ENCODE measurements at regions not wholly inside any gene's neighbourhood (a gene's known extent, or its start where the extent isn't known, plus 50 kb on each side); places are given as distances from the start of the nearest gene placed in this dataset.

- DNase-seq, result no peak
Measured at GRCh38 chr18:37975446-37975845, 409.8 kb upstream of the CELF4 start.

GRCh38 chr18:37967261-37967660, 401.7 kb upstream of the CELF4 start:
- DNase-seq, result no peak

- DNase-seq, result no peak
Measured at GRCh38 chr18:37965572-37965970, 400.0 kb upstream of the CELF4 start.

GRCh38 chr18:37964885-37965571, 399.4 kb upstream of the CELF4 start:
- no peak for DNase-seq

- DNase-seq, result no peak
Measured at GRCh38 chr18:37963837-37964236, 398.2 kb upstream of the CELF4 start.

GRCh38 chr18:37962316-37962966, 396.8 kb upstream of the CELF4 start:
- DNase-seq, result no peak

- no peak for DNase-seq
Measured at GRCh38 chr18:37958499-37958898, 392.9 kb upstream of the CELF4 start.

- no peak for DNase-seq
Measured at GRCh38 chr18:37956902-37957301, 391.3 kb upstream of the CELF4 start.

- DNase-seq, result no peak
Measured at GRCh38 chr18:37956020-37956419, 390.4 kb upstream of the CELF4 start.

GRCh38 chr18:37955201-37955600, 389.6 kb upstream of the CELF4 start:
- no peak for DNase-seq

- no peak for DNase-seq
Measured at GRCh38 chr18:37953876-37954275, 388.3 kb upstream of the CELF4 start.

DNA sequence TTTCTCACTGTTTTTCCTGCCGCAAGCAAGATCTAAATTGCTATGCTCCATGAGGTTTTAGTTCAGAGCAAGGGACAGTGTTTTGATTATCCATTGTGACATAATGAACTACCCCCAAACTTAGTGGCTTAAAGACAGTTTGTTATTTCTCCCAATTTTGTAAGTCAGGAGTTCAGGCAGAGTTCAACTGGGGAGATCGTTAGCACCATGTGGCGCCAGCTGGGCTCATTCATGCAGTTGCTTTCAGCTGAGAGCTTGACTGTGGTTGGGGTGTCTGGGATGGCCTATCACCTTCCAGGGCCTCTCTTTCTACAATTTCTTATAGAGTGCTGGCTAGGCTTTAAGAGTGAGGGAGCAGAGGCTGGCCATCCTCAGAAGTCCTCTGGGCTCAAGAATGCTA, 382.9 kb upstream of the CELF4 start:
- DNase-seq, result no peak

GRCh38 chr18:37946324-37946723, 380.7 kb upstream of the CELF4 start:
- DNase-seq, result no peak

- no peak for DNase-seq
Measured at GRCh38 chr18:37944700-37945270, 379.2 kb upstream of the CELF4 start.

DNA sequence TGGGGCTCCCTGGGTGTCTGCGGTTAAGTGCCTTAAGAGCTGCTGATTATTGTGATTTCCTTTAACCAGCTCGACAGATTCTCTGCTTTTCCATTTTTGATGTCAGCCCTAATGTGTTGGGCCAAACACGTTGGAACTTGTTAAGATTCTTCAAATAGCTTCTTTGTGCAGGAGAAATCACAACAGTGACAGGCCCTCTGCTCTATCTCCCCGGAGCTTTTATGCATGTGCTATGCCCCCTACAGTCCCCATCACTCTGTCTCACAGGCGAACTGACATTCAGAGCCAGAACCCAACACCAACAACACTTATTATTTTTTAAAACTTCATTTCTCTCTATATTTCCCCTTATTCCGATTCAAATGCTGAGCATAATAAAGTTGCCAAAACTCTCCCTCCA, 371.7 kb upstream of the CELF4 start:
- DNase-seq, result no peak

GRCh38 chr18:37935086-37935485, 369.5 kb upstream of the CELF4 start:
- DNase-seq, result no peak

DNA sequence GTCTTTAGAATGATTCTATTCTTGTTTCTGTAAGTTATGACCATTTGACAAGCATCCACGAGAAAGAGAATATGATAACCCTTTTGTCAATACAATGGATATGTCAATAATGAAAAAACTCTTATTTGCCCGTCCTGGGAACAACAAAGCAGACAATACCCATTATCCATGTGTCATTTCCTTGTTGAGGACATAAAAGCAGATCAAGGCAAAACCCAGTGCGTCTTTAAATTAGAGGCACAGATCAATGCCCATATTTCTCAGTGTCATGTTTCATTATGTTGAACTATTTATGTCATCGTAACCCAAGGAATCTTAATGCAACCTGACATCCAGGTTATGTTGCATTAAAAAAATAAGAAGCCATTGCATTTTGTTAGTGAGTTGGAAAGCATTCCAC, 365.0 kb upstream of the CELF4 start:
- DNase-seq, result no peak

- DNase-seq, result no peak
Measured at GRCh38 chr18:37922162-37922561, 356.6 kb upstream of the CELF4 start.

GRCh38 chr18:37920865-37921264, 355.3 kb upstream of the CELF4 start:
- DNase-seq, result no peak

GRCh38 chr18:37913051-37913450, 347.5 kb upstream of the CELF4 start:
- DNase-seq, result no peak

DNA sequence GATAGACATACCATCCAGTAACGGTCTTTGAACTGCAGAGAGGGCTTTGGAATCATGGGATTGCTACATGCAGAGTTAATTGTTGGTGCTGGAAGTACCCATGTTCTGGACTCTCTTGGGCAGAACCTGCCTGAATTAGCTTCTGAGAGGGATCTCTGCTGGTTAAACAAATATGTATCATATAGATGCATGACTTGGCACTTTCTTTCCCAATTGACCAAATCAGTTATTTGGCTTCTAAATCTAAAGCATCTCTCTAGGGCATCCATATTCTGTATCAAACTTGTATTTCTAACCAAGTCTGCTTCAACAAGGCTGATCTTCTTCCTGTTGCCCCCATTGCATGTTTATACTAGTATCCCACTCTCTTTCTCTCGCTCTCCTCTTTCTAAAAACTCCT, 336.7 kb upstream of the CELF4 start:
- no peak for DNase-seq

- DNase-seq, result no peak
Measured at GRCh38 chr18:37900326-37900725, 334.7 kb upstream of the CELF4 start.

- DNase-seq, result no peak
Measured at GRCh38 chr18:37889963-37890362, 324.4 kb upstream of the CELF4 start.

DNA sequence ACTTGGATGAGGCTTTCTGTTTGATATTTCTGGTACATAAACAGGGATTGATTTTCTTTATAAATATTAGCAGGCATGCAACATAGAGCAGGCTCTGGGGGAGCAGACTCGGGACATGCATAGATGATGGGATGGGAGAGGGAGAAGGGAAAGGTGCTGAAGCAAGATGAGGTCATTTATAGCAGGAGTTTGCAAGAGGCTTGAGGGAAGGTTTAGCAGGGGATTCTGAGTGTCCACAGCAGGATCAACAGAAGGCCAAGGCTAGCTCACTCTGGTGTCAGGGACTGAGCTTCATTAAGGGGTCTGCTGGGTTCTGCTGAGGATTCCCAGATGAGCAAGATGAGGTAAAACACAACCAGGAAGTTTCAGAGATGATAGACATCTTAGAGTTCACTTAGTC, 309.1 kb upstream of the CELF4 start:
- DNase-seq, result no peak

DNA sequence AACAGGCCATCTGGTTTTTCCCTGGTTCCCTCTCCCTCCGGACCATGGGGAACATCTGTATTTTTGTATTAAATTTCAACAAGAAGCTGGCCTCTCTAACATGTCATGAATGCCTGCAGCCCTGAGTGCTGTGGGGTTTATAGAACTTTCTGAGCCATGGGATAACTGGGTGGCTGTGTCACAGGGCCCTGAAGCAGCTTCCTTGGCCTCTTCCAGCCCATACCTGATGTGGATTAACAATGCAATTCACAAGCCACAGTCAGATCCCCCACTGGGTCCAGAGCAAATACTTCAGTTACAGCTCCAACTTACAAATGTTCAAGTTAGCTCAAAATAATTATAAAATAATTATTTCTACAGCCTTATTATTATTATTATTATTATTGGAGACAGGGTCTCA, 307.8 kb upstream of the CELF4 start:
- no peak for DNase-seq

Data from NCI-H1048 (cell line).